ENCODE measurements at regions not wholly inside any gene's neighbourhood (a gene's known extent, or its start where the extent isn't known, plus 50 kb on each side); places are given as distances from the start of the nearest gene placed in this dataset.

- TF ChIP-seq POLR2AphosphoS5 (IDR thresholded peaks at IDR 0.05; ENCODE audit: insufficient read depth, low read depth, low read length) = no peak
- no peak for TF ChIP-seq JUN (IDR thresholded peaks at IDR 0.05; ENCODE audit: borderline replicate concordance, insufficient read depth, insufficient read length, low read depth)
- TF ChIP-seq EZH2 (IDR thresholded peaks at IDR 0.05; ENCODE audit: borderline replicate concordance, low read depth, low read length, severe bottlenecking) = no peak
- TF ChIP-seq, protein P1, sequence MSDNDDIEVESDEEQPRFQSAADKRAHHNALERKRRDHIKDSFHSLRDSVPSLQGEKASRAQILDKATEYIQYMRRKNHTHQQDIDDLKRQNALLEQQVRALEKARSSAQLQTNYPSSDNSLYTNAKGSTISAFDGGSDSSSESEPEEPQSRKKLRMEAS (IDR thresholded peaks at IDR 0.05; ENCODE audit: insufficient read depth, insufficient read length) = no peak
- TF ChIP-seq CTCF (IDR thresholded peaks at IDR 0.05; ENCODE audit: extremely low read depth in 1 of 2, insufficient read depth in 1 of 2, low read depth in 1 of 2, low read length in 2 of 2) = no peak
- TF ChIP-seq POLR2A (IDR thresholded peaks at IDR 0.05; ENCODE audit: low read depth, low read length) = no peak
- TF ChIP-seq GATA2 (IDR thresholded peaks at IDR 0.05; ENCODE audit: insufficient read depth, insufficient read length, low read depth, low read length) = no peak
- TF ChIP-seq MYC (IDR thresholded peaks at IDR 0.05; ENCODE audit: low read depth, low read length) = no peak
- TF ChIP-seq FOS (IDR thresholded peaks at IDR 0.05; ENCODE audit: borderline replicate concordance, insufficient read depth, low read length) = no peak
These were observed 120.6 kb downstream of the SEM1 start for GRCh38 chr7:96589038-96589437.
